Skeletal muscle satellite cell (primary cell): ENCODE measurements at regions not wholly inside any gene's neighbourhood (a gene's known extent, or its start where the extent isn't known, plus 50 kb on each side); places are given as distances from the start of the nearest gene placed in this dataset.

Experiments used
- H3K27me3 ChIP-seq: 2 replicates; pipeline ENCODE4 v1.7.0; 2013; ENCODE audit warnings: low read length; ENCODE audit not compliant: control insufficient read depth, insufficient read depth
- H3K36me3 ChIP-seq: 2 replicates; pipeline ENCODE4 v1.7.0; 2013; ENCODE audit warnings: mild to moderate bottlenecking, control low read depth, low read length; ENCODE audit not compliant: insufficient read depth
- H3K4me1 ChIP-seq: 2 replicates; pipeline ENCODE4 v1.7.0; 2013; ENCODE audit warnings: low read length; ENCODE audit not compliant: control insufficient read depth, insufficient read depth
- H3K4me2 ChIP-seq: 2 replicates; pipeline ENCODE4 v1.7.0; 2013; ENCODE audit warnings: mild to moderate bottlenecking, low read length
- H3K4me3 ChIP-seq: 2 replicates; pipeline ENCODE4 v1.7.0; 2013; ENCODE audit warnings: low read length
- H3K9ac ChIP-seq: 2 replicates; pipeline ENCODE4 v1.7.0; 2013; ENCODE audit warnings: mild to moderate bottlenecking, low read depth, low read length, moderate library complexity
- H3K9me3 ChIP-seq: replicated peaks from 2 replicates; pipeline ENCODE4 v1.7.0; 2013; ENCODE audit warnings: mild to moderate bottlenecking, control low read depth, low read length

- no peaks in the 10 kb centered on the region for H3K36me3 ChIP-seq
- no peak overlapping the region for H3K4me3 ChIP-seq
- peaks cover 8% of the 10 kb centered on the region for H3K9me3 ChIP-seq
- H3K4me2 ChIP-seq, result no peak overlapping the region
- H3K27me3 ChIP-seq, result no peaks in the 10 kb centered on the region
- H3K9ac ChIP-seq, result no peak overlapping the region
- no peaks in the 10 kb centered on the region for H3K4me1 ChIP-seq
Measured at GRCh38 chr5:174281089-174281760, 235.7 kb downstream of the NSG2 start.

DNA sequence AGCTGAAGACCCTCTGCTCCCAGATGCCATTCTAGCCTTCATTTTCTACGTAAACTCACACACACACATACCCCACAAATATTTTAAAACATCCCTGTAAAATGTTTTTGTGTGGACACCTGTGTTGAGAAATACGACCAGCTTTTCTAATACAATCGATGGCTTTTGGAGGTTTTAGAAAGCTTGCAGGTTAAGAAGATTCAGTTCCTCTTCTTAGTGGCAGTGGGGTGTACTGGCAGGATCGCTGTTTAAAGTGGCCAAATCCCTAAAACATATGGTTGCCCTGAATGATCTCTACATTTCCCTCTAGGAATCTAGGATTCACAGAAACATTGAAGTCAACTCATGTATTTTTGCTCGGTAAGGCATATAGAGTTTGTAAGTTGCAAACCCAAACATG, 236.3 kb downstream of the NSG2 start:
- Histone ChIP-seq H3K9ac (no peak overlapping the region), H3K4me1 (no peaks in the 10 kb centered on the region), H3K4me3 (no peak overlapping the region), H3K4me2 (no peak overlapping the region), H3K27me3 (no peaks in the 10 kb centered on the region), H3K9me3 (peaks cover 6% of the 10 kb centered on the region), H3K36me3 (no peaks in the 10 kb centered on the region)

DNA sequence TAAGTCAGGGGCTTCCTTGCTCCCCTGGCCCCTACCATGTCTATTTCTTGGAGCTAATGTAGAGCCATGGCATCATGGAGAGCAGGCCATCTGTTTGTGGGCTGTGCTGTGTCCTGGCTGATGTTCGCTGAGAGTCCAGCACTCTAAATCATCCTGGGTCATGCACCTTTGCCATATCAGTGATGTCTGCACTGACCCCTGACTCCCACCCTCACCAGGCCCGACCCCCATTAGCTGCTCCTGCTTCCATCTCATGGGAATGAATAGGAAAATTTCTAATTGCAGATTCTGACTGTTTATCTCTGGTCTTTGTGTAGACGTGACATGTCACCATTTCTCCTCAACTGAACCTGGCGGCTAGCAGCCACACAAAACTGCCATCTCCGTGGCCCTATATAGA, 236.9 kb downstream of the NSG2 start:
- Histone ChIP-seq H3K4me3 (no peak overlapping the region), H3K4me2 (no peak overlapping the region), H3K9ac (no peak overlapping the region), H3K27me3 (no peaks in the 10 kb centered on the region), H3K9me3 (peaks cover 1% of the 10 kb centered on the region), H3K4me1 (no peaks in the 10 kb centered on the region), H3K36me3 (no peaks in the 10 kb centered on the region)

- H3K27me3 ChIP-seq, result no peaks in the 10 kb centered on the region
- H3K9ac ChIP-seq, result no peak overlapping the region
- no peaks in the 10 kb centered on the region for H3K36me3 ChIP-seq
- H3K9me3 ChIP-seq, result no peaks in the 10 kb centered on the region
- H3K4me3 ChIP-seq, result no peak overlapping the region
- H3K4me2 ChIP-seq, result no peak overlapping the region
- no peaks in the 10 kb centered on the region for H3K4me1 ChIP-seq
Measured at GRCh38 chr5:174283211-174284005, 237.9 kb downstream of the NSG2 start.

DNA sequence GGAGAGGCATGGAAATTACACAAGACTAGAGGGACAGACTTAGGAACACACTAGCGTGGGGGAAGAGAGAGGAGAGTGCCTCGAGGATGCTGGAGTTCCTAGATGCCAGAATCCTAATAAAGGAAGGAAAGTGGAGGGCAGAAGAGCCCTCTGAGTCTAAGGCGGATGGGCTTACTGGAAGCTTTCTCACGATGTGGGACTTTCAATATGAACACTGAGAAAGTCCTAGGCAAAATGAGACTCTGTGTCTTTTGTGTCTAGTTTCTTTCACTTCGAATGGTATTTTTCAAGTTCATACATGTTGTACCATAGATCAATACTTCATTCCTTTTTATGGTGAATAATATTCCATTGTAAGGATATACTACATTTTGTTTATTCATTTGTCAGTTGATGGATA, 239.4 kb downstream of the NSG2 start:
- Histone ChIP-seq H3K9me3 (no peaks in the 10 kb centered on the region), H3K4me2 (no peak overlapping the region), H3K27me3 (no peaks in the 10 kb centered on the region)

GRCh38 chr5:174287761-174288160, 242.3 kb downstream of the NSG2 start:
- no peaks in the 10 kb centered on the region for H3K36me3 ChIP-seq
- no peak overlapping the region for H3K9ac ChIP-seq
- no peak overlapping the region for H3K4me3 ChIP-seq
- no peak overlapping the region for H3K4me2 ChIP-seq
- no peaks in the 10 kb centered on the region for H3K9me3 ChIP-seq
- H3K4me1 ChIP-seq, result no peaks in the 10 kb centered on the region
- no peaks in the 10 kb centered on the region for H3K27me3 ChIP-seq

More for the DNA sequence above, 239.4 kb downstream of the NSG2 start:
- H3K9ac ChIP-seq, result no peak overlapping the region
- H3K4me1 ChIP-seq, result no peaks in the 10 kb centered on the region
- H3K36me3 ChIP-seq, result no peaks in the 10 kb centered on the region
- no peak overlapping the region for H3K4me3 ChIP-seq

GRCh38 chr5:174288439-174288838, 242.9 kb downstream of the NSG2 start:
- Histone ChIP-seq H3K4me2 (no peak overlapping the region), H3K36me3 (no peaks in the 10 kb centered on the region), H3K4me1 (no peaks in the 10 kb centered on the region), H3K4me3 (no peak overlapping the region), H3K9me3 (no peaks in the 10 kb centered on the region), H3K27me3 (no peaks in the 10 kb centered on the region), H3K9ac (no peak overlapping the region)

- H3K9me3 ChIP-seq, result no peaks in the 10 kb centered on the region
- no peaks in the 10 kb centered on the region for H3K27me3 ChIP-seq
- H3K36me3 ChIP-seq, result no peaks in the 10 kb centered on the region
- no peak overlapping the region for H3K4me2 ChIP-seq
- no peak overlapping the region for H3K9ac ChIP-seq
- no peak overlapping the region for H3K4me3 ChIP-seq
- no peaks in the 10 kb centered on the region for H3K4me1 ChIP-seq
Measured at GRCh38 chr5:174291162-174291561, 245.7 kb downstream of the NSG2 start.

GRCh38 chr5:174292348-174292747, 246.8 kb downstream of the NSG2 start:
- no peak overlapping the region for H3K4me3 ChIP-seq
- H3K9me3 ChIP-seq, result no peaks in the 10 kb centered on the region
- no peaks in the 10 kb centered on the region for H3K36me3 ChIP-seq
- no peak overlapping the region for H3K9ac ChIP-seq
- H3K27me3 ChIP-seq, result no peaks in the 10 kb centered on the region
- H3K4me2 ChIP-seq, result no peak overlapping the region
- H3K4me1 ChIP-seq, result no peaks in the 10 kb centered on the region

DNA sequence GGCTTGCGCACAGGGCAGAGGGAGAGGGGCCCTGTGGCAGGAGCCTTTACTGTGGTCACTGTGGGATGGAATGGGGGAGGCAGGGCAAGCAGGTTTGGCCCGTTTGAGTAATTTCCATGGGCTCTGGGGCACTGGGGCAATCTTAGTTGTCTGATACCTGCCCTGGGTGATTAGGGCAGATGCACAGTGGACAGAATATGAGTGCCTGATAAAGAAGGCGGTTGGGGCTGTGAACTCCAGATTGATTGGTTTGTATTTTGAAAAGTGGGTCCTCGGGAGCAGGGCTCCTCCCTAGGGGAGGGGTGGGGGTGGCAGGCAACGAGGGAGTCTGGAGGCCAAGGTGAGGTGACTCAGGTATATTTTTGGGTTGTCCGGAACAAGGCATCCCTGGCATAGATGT, 247.5 kb downstream of the NSG2 start:
- Histone ChIP-seq H3K36me3 (no peaks in the 10 kb centered on the region), H3K4me2 (no peak overlapping the region), H3K27me3 (no peaks in the 10 kb centered on the region), H3K9me3 (no peaks in the 10 kb centered on the region), H3K9ac (no peak overlapping the region), H3K4me1 (no peaks in the 10 kb centered on the region), H3K4me3 (no peak overlapping the region)

DNA sequence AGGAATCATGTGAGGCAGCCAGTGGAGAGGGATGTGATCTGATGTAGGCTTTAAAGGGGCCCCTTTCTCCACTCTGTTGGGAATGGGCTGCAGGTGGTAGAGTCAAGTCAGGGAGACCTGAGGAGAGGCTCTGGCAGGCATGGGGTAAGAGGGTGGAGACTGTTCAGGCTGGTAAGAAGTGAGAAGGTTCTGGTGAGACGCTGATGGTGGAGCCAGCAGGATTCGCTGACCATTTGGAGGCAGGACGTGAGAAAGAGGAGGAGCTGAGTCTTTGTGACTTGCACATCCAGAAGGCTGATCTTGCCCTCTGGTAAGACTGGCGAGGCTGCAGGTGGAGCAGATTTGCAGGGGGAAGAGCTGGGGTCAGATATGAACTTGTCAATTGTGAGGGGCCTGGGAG, 248.0 kb downstream of the NSG2 start:
- H3K9ac ChIP-seq, result no peak overlapping the region
- H3K9me3 ChIP-seq, result no peaks in the 10 kb centered on the region
- no peak overlapping the region for H3K4me3 ChIP-seq
- H3K4me2 ChIP-seq, result no peak overlapping the region
- no peaks in the 10 kb centered on the region for H3K27me3 ChIP-seq
- H3K36me3 ChIP-seq, result no peaks in the 10 kb centered on the region
- no peaks in the 10 kb centered on the region for H3K4me1 ChIP-seq
